GM23248 (cell line): ENCODE measurements at regions not wholly inside any gene's neighbourhood (a gene's known extent, or its start where the extent isn't known, plus 50 kb on each side); places are given as distances from the start of the nearest gene placed in this dataset.

Source experiments
- DNase-seq: peaks from one replicate; pipeline ENCODE4 v3.0.0-alpha.2; 2015
- H2AFZ ChIP-seq: fragments of 200-600 bp; sonication (generic); 2 replicates; pipeline ENCODE4 v1.6.1; 2016; ENCODE audit warnings: antibody characterized with exemption
- H3F3A ChIP-seq: fragments of 200-600 bp; sonication (generic); 2 replicates; pipeline ENCODE4 v1.6.1; 2016; ENCODE audit warnings: mild to moderate bottlenecking, antibody characterized with exemption, mixed run types; ENCODE audit not compliant: insufficient read depth
- H3K27ac ChIP-seq: fragments of 200-600 bp; sonication (generic); 2 replicates; pipeline ENCODE4 v1.5.1; 2016; ENCODE audit warnings: mild to moderate bottlenecking
- H3K27me3 ChIP-seq: fragments of 200-600 bp; sonication (generic); replicated peaks from 2 replicates; pipeline ENCODE4 v1.6.1; 2016; ENCODE audit warnings: mild to moderate bottlenecking; ENCODE audit not compliant: insufficient read depth
- H3K36me3 ChIP-seq: fragments of 200-600 bp; sonication (generic); 2 replicates; pipeline ENCODE4 v1.6.1; 2016; ENCODE audit warnings: low read depth, mild to moderate bottlenecking
- H3K4me1 ChIP-seq: fragments of 200-600 bp; sonication (generic); 2 replicates; pipeline ENCODE4 v1.6.1; 2016; ENCODE audit warnings: mild to moderate bottlenecking; ENCODE audit not compliant: insufficient read depth
- H3K4me2 ChIP-seq: fragments of 200-600 bp; sonication (generic); one replicate; pipeline ENCODE4 v1.6.1; 2016; ENCODE audit warnings: mild to moderate bottlenecking; ENCODE audit not compliant: unreplicated experiment
- H3K4me3 ChIP-seq: fragments of 200-600 bp; sonication (generic); 2 replicates; pipeline ENCODE4 v1.5.1; 2016; ENCODE audit warnings: mild to moderate bottlenecking
- H3K79me2 ChIP-seq: fragments of 200-600 bp; sonication (generic); 2 replicates; pipeline ENCODE4 v1.6.1; 2016; ENCODE audit warnings: mild to moderate bottlenecking; ENCODE audit not compliant: insufficient read depth
- H3K9ac ChIP-seq: fragments of 200-600 bp; sonication (generic); 2 replicates; pipeline ENCODE4 v1.6.1; 2016; ENCODE audit warnings: mild to moderate bottlenecking
- H3K9me2 ChIP-seq: fragments of 200-600 bp; sonication (generic); 2 replicates; pipeline ENCODE4 v1.6.1; 2016; ENCODE audit warnings: mixed run types, mild to moderate bottlenecking, moderate library complexity; ENCODE audit not compliant: insufficient read depth
- H3K9me3 ChIP-seq: fragments of 200-600 bp; sonication (generic); one replicate; pipeline ENCODE4 v1.6.1; 2017; ENCODE audit warnings: low read depth
- H4K20me1 ChIP-seq: fragments of 200-600 bp; sonication (generic); 2 replicates; pipeline ENCODE4 v1.6.0; 2016; ENCODE audit not compliant: insufficient read depth
- EZH2 ChIP-seq: fragments of 200-600 bp; sonication (generic); IDR thresholded peaks from 2 replicates; pipeline ENCODE4 v1.6.1; 2018; ENCODE audit warnings: antibody characterized with exemption, mild to moderate bottlenecking; ENCODE audit not compliant: insufficient read depth, poor library complexity, severe bottlenecking
- EZH2phosphoT487 ChIP-seq: fragments of 200-600 bp; sonication (generic); IDR thresholded peaks from 2 replicates; pipeline ENCODE4 v1.6.1; 2018; ENCODE audit warnings: antibody characterized with exemption, moderate library complexity, mild to moderate bottlenecking, low read depth; ENCODE audit not compliant: insufficient read depth
- WGBS, 2 experiments: methylation state at CpG; one replicate each; pipeline ENCODE4 v1.1.6; 2015 to 2017; ENCODE audit warnings: low lambda C conversion rate in 2 of 2, low coverage in 1 of 2; ENCODE audit errors: missing lambda C conversion rate in 2 of 2; 5-methylcytosine and 5-hydroxymethylcytosine counted together
- in situ Hi-C: fragments of 300-500 bp; cut with MboI; formaldehyde crosslinking; loops from 2 replicates; pipeline ENCODE4 v1.15.0; 2020

GRCh38 chr1:232508130-232508701 is 121.7 kb downstream of the SIPA1L2 start:
- 73 to 76% methylated on average over 9 of the region's 9 CpGs for WGBS, 2 experiments
- Histone ChIP-seq H3K27ac (no peak overlapping the region), H3K9me3 (no peaks in the 10 kb centered on the region), H3K27me3 (no peaks in the 10 kb centered on the region), H3K4me2 (no peak overlapping the region), H2AFZ (no peak overlapping the region), H3K36me3 (no peaks in the 10 kb centered on the region), H3F3A (no peaks in the 10 kb centered on the region), H3K9ac (no peak overlapping the region), H3K4me3 (no peak overlapping the region), H3K79me2 (no peaks in the 10 kb centered on the region), H4K20me1 (no peaks in the 10 kb centered on the region), H3K4me1 (0 out of 2 replicates have a peak, but pooled peaks cover 6% of the 10 kb centered on the region), H3K9me2 (no peaks in the 10 kb centered on the region)
- in situ Hi-C loops: no loop called here
- TF ChIP-seq EZH2phosphoT487 (no peak), EZH2 (no peak)
- no peak for DNase-seq

GRCh38 chr1:232507571-232507970 is 122.4 kb downstream of the SIPA1L2 start:
- H3K9ac ChIP-seq: no peak overlapping the region
- 88 to 92% methylated on average over 2 of the region's 2 CpGs for WGBS, 2 experiments

DNA sequence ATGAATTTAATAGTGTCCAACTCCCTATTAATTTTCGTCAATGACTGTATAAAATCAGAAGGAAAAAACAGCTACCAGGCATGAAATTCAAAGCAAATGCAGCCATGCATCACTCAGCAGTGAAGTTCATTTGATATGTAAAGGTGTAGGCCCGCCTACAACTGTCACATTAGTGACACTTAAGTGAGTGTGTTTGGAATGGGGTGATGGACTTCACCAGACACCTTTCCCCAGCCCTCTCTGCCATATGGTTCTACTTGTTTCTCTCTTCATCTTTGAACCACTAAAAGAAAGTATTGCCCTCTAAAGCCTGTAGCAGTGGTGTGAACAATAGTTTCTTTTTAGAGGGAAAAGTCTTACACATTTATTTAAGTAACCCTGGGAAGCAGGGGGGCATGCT is 124.0 kb downstream of the SIPA1L2 start:
- no peak overlapping the region for H3K27ac ChIP-seq
- H2AFZ ChIP-seq: no peak overlapping the region
- no peaks in the 10 kb centered on the region for H3K79me2 ChIP-seq
- no peaks in the 10 kb centered on the region for H3K27me3 ChIP-seq
- DNase-seq: no peak
- no peaks in the 10 kb centered on the region for H3K9me2 ChIP-seq
- no peaks in the 10 kb centered on the region for H3K36me3 ChIP-seq
- H3F3A ChIP-seq: no peaks in the 10 kb centered on the region
- no peak overlapping the region for H3K4me2 ChIP-seq
- 53 to 60% methylated on average over 2 of the region's 2 CpGs for WGBS, 2 experiments
- TF ChIP-seq EZH2: no peak
- TF ChIP-seq EZH2phosphoT487: no peak
- in situ Hi-C loops: no loop called here
- no peak overlapping the region for H3K9ac ChIP-seq
- 0 out of 2 replicates have a peak, but pooled peaks cover 6% of the 10 kb centered on the region for H3K4me1 ChIP-seq
- H3K4me3 ChIP-seq: no peak overlapping the region
- H3K9me3 ChIP-seq: no peaks in the 10 kb centered on the region
- no peaks in the 10 kb centered on the region for H4K20me1 ChIP-seq

More at GRCh38 chr1:232507571-232507970, 122.4 kb downstream of the SIPA1L2 start:
- no peak overlapping the region for H3K4me2 ChIP-seq
- no peaks in the 10 kb centered on the region for H3K36me3 ChIP-seq
- H3K4me3 ChIP-seq: no peak overlapping the region
- DNase-seq: no peak
- H3F3A ChIP-seq: no peaks in the 10 kb centered on the region
- no peaks in the 10 kb centered on the region for H3K79me2 ChIP-seq
- in situ Hi-C loops: no loop called here
- no peaks in the 10 kb centered on the region for H3K27me3 ChIP-seq
- no peaks in the 10 kb centered on the region for H4K20me1 ChIP-seq
- 0 out of 2 replicates have a peak, but pooled peaks cover 6% of the 10 kb centered on the region for H3K4me1 ChIP-seq
- no peaks in the 10 kb centered on the region for H3K9me3 ChIP-seq
- H3K9me2 ChIP-seq: no peaks in the 10 kb centered on the region
- no peak for TF ChIP-seq EZH2phosphoT487
- TF ChIP-seq EZH2: no peak
- H2AFZ ChIP-seq: no peak overlapping the region
- no peak overlapping the region for H3K27ac ChIP-seq

GRCh38 chr1:232504651-232505050 is 125.3 kb downstream of the SIPA1L2 start:
- H3K9ac ChIP-seq: no peak overlapping the region
- no peaks in the 10 kb centered on the region for H3K9me2 ChIP-seq
- no peak overlapping the region for H3K27ac ChIP-seq
- 0 out of 2 replicates have a peak, but pooled peaks cover 6% of the 10 kb centered on the region for H3K4me1 ChIP-seq
- H3K79me2 ChIP-seq: no peaks in the 10 kb centered on the region
- no peaks in the 10 kb centered on the region for H3K27me3 ChIP-seq
- no peak for TF ChIP-seq EZH2phosphoT487
- TF ChIP-seq EZH2: no peak
- 76 to 88% methylated on average over 4 of the region's 4 CpGs for WGBS, 2 experiments
- no peak overlapping the region for H3K4me2 ChIP-seq
- no peak overlapping the region for H3K4me3 ChIP-seq
- in situ Hi-C loops: no loop called here
- peak; percentile 17 for DNase-seq
- no peaks in the 10 kb centered on the region for H3K9me3 ChIP-seq
- H4K20me1 ChIP-seq: no peaks in the 10 kb centered on the region
- H3K36me3 ChIP-seq: no peaks in the 10 kb centered on the region
- H2AFZ ChIP-seq: no peak overlapping the region
- no peaks in the 10 kb centered on the region; the same call in 1 of the 2 replicates for H3F3A ChIP-seq

GRCh38 chr1:232503497-232503896 is 126.4 kb downstream of the SIPA1L2 start:
- Histone ChIP-seq H2AFZ (no peak overlapping the region), H3K4me2 (no peak overlapping the region), H3K4me1 (0 out of 2 replicates have a peak, but pooled peaks cover 6% of the 10 kb centered on the region), H3K27ac (no peak overlapping the region), H3K9me2 (no peaks in the 10 kb centered on the region), H3K9ac (no peak overlapping the region), H3K9me3 (no peaks in the 10 kb centered on the region), H3K27me3 (no peaks in the 10 kb centered on the region), H3F3A (no peaks in the 10 kb centered on the region; the same call in 1 of the 2 replicates), H3K4me3 (no peak overlapping the region), H3K79me2 (no peaks in the 10 kb centered on the region), H3K36me3 (no peaks in the 10 kb centered on the region), H4K20me1 (no peaks in the 10 kb centered on the region)
- TF ChIP-seq EZH2 (no peak), EZH2phosphoT487 (no peak)
- in situ Hi-C loops: no loop called here
- 84 to 89% methylated on average over 1 of the region's 1 CpG for WGBS, 2 experiments
- no peak for DNase-seq
